ENCODE measurements at regions not wholly inside any gene's neighbourhood (a gene's known extent, or its start where the extent isn't known, plus 50 kb on each side); places are given as distances from the start of the nearest gene placed in this dataset.

GRCh38 chr14:84086714-84087113, 1443.2 kb upstream of the FLRT2 start:
- no peak for TF ChIP-seq POLR2A (IDR thresholded peaks at IDR 0.05; ENCODE audit: low read length)
- TF ChIP-seq GATA1 (IDR thresholded peaks at IDR 0.05; ENCODE audit: low read depth, low read length): no peak

Measured in erythroblast (primary cell).